ENCODE measurements at regions not wholly inside any gene's neighbourhood (a gene's known extent, or its start where the extent isn't known, plus 50 kb on each side); places are given as distances from the start of the nearest gene placed in this dataset.

- H3K27ac ChIP-seq, result no peak overlapping the region
- intact Hi-C loops (cut with DNase I), result no loop called here
- DNase-seq (ENCODE audit: low spot score in 2 of 2), result no peak
These were observed 721.9 kb upstream of the SLC10A2 start for GRCh38 chr13:103788061-103788652.

GRCh38 chr13:103772576-103772975 lies 706.4 kb upstream of the SLC10A2 start:
- intact Hi-C loops (cut with DNase I), result no loop called here
- no peaks in the 10 kb centered on the region for H3K9me3 ChIP-seq
- no peaks in the 10 kb centered on the region for H3K27me3 ChIP-seq
- H3K36me3 ChIP-seq, result no peaks in the 10 kb centered on the region
- H3K4me1 ChIP-seq, result no peaks in the 10 kb centered on the region
- DNase-seq (ENCODE audit: low spot score in 2 of 2), result no peak
- H3K27ac ChIP-seq, result no peak overlapping the region
- TF ChIP-seq CTCF (IDR thresholded peaks at IDR 0.05), result no peak
- no peak overlapping the region for H3K4me3 ChIP-seq

More at GRCh38 chr13:103788061-103788652, 721.9 kb upstream of the SLC10A2 start:
- Histone ChIP-seq H3K4me1 (no peaks in the 10 kb centered on the region), H3K4me3 (no peak overlapping the region), H3K27me3 (no peaks in the 10 kb centered on the region), H3K9me3 (no peaks in the 10 kb centered on the region), H3K36me3 (no peaks in the 10 kb centered on the region)
- no peak for TF ChIP-seq CTCF (IDR thresholded peaks at IDR 0.05)

GRCh38 chr13:103762523-103762922 lies 696.3 kb upstream of the SLC10A2 start:
- Histone ChIP-seq H3K9me3 (no peaks in the 10 kb centered on the region), H3K27me3 (no peaks in the 10 kb centered on the region), H3K27ac (no peak overlapping the region), H3K4me1 (no peaks in the 10 kb centered on the region), H3K36me3 (no peaks in the 10 kb centered on the region), H3K4me3 (no peak overlapping the region)
- no peak for TF ChIP-seq CTCF (IDR thresholded peaks at IDR 0.05)
- intact Hi-C loops (cut with DNase I), result no loop called here
- DNase-seq (ENCODE audit: low spot score in 2 of 2), result no peak

GRCh38 chr13:103759361-103759760 lies 693.1 kb upstream of the SLC10A2 start:
- DNase-seq (ENCODE audit: low spot score in 2 of 2), result no peak
- no peak for TF ChIP-seq CTCF (IDR thresholded peaks at IDR 0.05)
- Histone ChIP-seq H3K27ac (no peak overlapping the region), H3K4me1 (no peaks in the 10 kb centered on the region), H3K36me3 (no peaks in the 10 kb centered on the region), H3K9me3 (no peaks in the 10 kb centered on the region), H3K27me3 (no peaks in the 10 kb centered on the region), H3K4me3 (no peak overlapping the region)
- intact Hi-C loops (cut with DNase I), result no loop called here

GRCh38 chr13:103758222-103758621 lies 692.0 kb upstream of the SLC10A2 start:
- Histone ChIP-seq H3K4me1 (no peaks in the 10 kb centered on the region), H3K4me3 (no peak overlapping the region), H3K9me3 (no peaks in the 10 kb centered on the region), H3K27ac (no peak overlapping the region), H3K36me3 (no peaks in the 10 kb centered on the region), H3K27me3 (no peaks in the 10 kb centered on the region)
- intact Hi-C loops (cut with DNase I), result no loop called here
- no peak for DNase-seq (ENCODE audit: low spot score in 2 of 2)
- TF ChIP-seq CTCF (IDR thresholded peaks at IDR 0.05), result no peak

- TF ChIP-seq CTCF (IDR thresholded peaks at IDR 0.05), result no peak
- intact Hi-C loops (cut with DNase I), result no loop called here
These were observed 691.1 kb upstream of the SLC10A2 start for GRCh38 chr13:103757361-103757760.

More at GRCh38 chr13:103757361-103757760, 691.1 kb upstream of the SLC10A2 start:
- Histone ChIP-seq H3K9me3 (no peaks in the 10 kb centered on the region), H3K36me3 (no peaks in the 10 kb centered on the region), H3K27me3 (no peaks in the 10 kb centered on the region), H3K4me1 (no peaks in the 10 kb centered on the region), H3K27ac (no peak overlapping the region), H3K4me3 (no peak overlapping the region)
- no peak for DNase-seq (ENCODE audit: low spot score in 2 of 2)

Measured in ascending aorta (tissue), 2 donors.